ELR (cell line): ENCODE measurements at regions not wholly inside any gene's neighbourhood (a gene's known extent, or its start where the extent isn't known, plus 50 kb on each side); places are given as distances from the start of the nearest gene placed in this dataset.

Source experiments
- DNase-seq: peaks from one replicate; pipeline ENCODE4 v3.0.0-alpha.2; 2015; ENCODE audit warnings: low read depth

GRCh38 chr22:49212002-49212401 is 615.7 kb downstream of the BRD1 start:
- DNase-seq = no peak

GRCh38 chr22:49211176-49211575 is 616.5 kb downstream of the BRD1 start:
- no peak for DNase-seq

GRCh38 chr22:49210606-49211005 is 617.1 kb downstream of the BRD1 start:
- no peak for DNase-seq

- no peak for DNase-seq
These were observed 618.0 kb downstream of the BRD1 start for GRCh38 chr22:49209452-49210195.

- DNase-seq = no peak
These were observed 618.9 kb downstream of the BRD1 start for GRCh38 chr22:49208768-49209252.

- no peak for DNase-seq
These were observed 619.7 kb downstream of the BRD1 start for GRCh38 chr22:49208004-49208402.

GRCh38 chr22:49207008-49208003 is 620.4 kb downstream of the BRD1 start:
- no peak for DNase-seq

- DNase-seq = no peak
These were observed 621.4 kb downstream of the BRD1 start for GRCh38 chr22:49206281-49206680.

GRCh38 chr22:49205483-49205800 is 622.2 kb downstream of the BRD1 start:
- no peak for DNase-seq

GRCh38 chr22:49204599-49205482 is 622.8 kb downstream of the BRD1 start:
- no peak for DNase-seq

GRCh38 chr22:49203859-49204598 is 623.6 kb downstream of the BRD1 start:
- no peak for DNase-seq

GRCh38 chr22:49203091-49203858 is 624.4 kb downstream of the BRD1 start:
- no peak for DNase-seq

- DNase-seq = no peak
These were observed 625.4 kb downstream of the BRD1 start for GRCh38 chr22:49202226-49202625.

GRCh38 chr22:49201046-49201970 is 626.4 kb downstream of the BRD1 start:
- DNase-seq = no peak

GRCh38 chr22:49199224-49199623 is 628.4 kb downstream of the BRD1 start:
- no peak for DNase-seq

- no peak for DNase-seq
These were observed 629.0 kb downstream of the BRD1 start for GRCh38 chr22:49198705-49199084.

- no peak for DNase-seq
These were observed 629.5 kb downstream of the BRD1 start for GRCh38 chr22:49197986-49198704.

GRCh38 chr22:49197505-49197904 is 630.2 kb downstream of the BRD1 start:
- no peak for DNase-seq

GRCh38 chr22:49196046-49196511 is 631.6 kb downstream of the BRD1 start:
- DNase-seq = no peak
